Right lobe of liver (tissue), 4 donors: ENCODE measurements at regions not wholly inside any gene's neighbourhood (a gene's known extent, or its start where the extent isn't known, plus 50 kb on each side); places are given as distances from the start of the nearest gene placed in this dataset.

Experiments used
- CTCF ChIP-seq, 4 donors: fragments of 200-600 bp in 3 of 4; fragments of 450-650 bp in 1 of 4; IDR thresholded peaks; one replicate each; pipeline versions ENCODE4 v1.5.1 to v1.8.0; 2016 to 2022; ENCODE audit warnings: antibody characterized with exemption in 4 of 4, mild to moderate bottlenecking in 2 of 4
- POLR2A ChIP-seq: fragments of 450-650 bp; IDR thresholded peaks from one replicate; pipeline ENCODE4 v1.6.1; 2017; ENCODE audit warnings: antibody characterized with exemption, mild to moderate bottlenecking
- donor health status: DM: no; HTN: no; CAD: no.
- donor health status: DM: no; HTN: no; CAD: no.
- donor health status: DM: no; HTN: yes; CAD: no.

- no peak for TF ChIP-seq CTCF (IDR thresholded peaks at IDR 0.05)
- TF ChIP-seq POLR2A, result no peak
Measured at GRCh38 chr13:71087432-71087831, 779.6 kb downstream of the DACH1 start.
